ENCODE measurements at regions not wholly inside any gene's neighbourhood (a gene's known extent, or its start where the extent isn't known, plus 50 kb on each side); places are given as distances from the start of the nearest gene placed in this dataset.
"Not testable (repeated sequence)": the region's sequence is repeated elsewhere in the genome, so short reads cannot be mapped to it uniquely, and the experiment has no call there.

DNA sequence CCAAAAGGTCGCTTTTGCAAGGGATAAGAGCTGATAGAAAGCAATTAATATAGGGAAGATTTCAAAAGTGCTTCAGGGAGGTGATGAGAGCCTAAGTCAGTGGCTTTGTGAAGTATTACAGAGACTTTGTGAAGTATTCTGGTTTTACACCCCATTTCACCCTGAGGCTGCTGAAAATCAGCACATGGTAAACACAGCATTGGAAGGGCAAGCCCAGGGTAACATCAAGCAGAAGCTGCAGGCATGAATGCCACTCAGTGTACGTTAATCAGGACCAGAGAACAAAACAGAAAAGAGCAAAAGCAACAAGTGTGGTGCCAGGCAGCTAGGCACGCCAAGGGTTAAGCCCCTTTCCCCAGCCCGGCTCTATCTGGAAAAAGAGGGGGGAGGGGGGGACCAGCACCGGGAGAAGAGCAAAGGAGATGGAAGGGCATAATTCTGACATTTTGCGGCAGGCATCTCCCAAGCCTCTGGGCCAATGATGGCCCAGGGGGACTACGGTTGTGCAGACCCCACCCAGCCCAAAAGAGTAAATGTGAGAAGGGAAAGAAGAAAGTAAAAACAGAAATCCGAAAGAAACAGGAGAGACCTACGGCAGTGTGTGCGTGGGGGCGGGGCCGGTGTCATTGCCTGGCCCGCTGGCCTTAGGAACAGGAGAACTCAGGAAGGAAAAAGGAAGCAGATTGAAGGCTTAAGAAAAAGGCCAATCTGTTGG, 58.9 kb downstream of the DHRS2 start:
- in situ Hi-C loops (cut with MboI; ENCODE audit: low sequenced_read_pairs), result no loop called here

DNA sequence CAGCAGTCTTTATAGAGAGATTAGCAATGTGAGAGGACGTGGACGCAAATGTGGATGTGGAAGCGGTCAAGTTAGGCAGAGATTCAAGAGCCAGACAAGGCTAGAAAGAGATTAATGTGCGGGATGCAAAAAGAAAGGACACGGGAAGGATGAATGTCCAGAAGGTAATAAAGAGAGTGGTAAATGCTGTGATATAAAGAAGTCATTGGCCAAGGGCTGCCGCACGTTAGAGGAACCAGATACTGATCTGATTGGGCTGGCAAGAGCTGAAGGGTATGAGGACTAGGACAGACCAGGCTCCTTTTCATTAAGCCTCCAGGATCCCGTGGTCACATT, 59.5 kb downstream of the DHRS2 start:
- in situ Hi-C loops (cut with MboI; ENCODE audit: low sequenced_read_pairs), result no loop called here

DNA sequence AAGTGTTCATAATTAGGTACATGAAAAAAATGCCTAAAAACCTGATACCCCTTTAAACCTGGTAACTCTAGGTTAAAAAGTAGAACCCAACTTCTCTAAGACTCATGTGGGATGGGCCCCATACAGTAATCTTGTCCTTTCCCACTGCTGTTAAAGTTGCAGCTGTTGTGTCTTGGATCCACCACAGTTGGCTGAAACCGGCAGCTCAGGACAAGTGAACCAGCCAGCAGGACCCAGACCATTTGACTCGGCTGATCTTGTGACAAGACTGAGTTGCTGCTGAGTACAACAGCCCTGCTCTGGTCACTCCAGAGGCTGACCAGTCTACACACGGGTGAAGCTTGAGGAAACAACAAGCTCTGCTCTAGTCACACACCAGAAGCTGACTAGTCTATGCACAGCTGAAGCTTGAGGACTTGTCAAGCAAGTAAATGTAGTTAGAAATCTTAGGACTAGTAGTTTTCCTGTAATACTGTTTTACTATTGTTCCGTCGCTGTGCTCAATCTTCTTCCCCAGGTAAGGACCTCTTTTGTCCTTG, 60.6 kb downstream of the DHRS2 start:
- in situ Hi-C loops (cut with MboI; ENCODE audit: low sequenced_read_pairs), result no loop called here

GRCh38 chr14:23697680-23698079, 61.5 kb downstream of the DHRS2 start:
- in situ Hi-C loops (cut with MboI; ENCODE audit: low sequenced_read_pairs), result no loop called here

DNA sequence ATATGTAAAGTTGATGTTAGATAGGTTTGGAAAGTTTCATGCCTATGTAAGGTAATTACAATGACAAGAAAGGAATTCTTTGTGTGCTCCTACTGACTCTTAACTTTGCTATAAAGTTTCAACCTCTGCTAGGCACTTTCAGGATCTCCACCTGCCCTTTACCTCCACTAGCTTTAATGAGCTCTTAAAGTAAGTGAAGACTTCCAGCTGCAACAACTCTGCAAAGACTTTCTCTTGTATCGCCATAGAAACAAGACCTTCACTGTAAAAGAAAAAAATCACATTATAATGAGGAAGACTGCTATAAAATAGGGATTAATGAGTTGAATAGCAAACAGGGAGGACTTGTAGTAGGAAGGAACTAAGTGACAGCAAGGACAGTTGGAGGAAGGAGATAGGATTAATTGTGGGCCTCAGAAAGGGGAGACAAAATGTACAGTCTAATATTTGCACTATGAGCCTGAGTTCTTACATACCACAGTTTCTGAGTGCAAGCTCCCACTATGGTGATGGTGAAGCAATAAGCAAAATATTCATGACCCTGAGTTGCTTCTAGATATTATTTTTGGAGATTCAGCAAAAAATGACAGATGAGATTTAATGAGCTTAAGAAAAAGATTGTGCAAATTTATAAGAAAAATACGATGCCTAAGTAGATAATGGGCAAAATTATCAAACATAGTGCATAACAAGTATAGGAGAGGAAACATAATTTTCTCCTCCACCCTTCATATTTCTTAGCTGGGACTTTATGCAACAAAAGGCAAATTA, 66.7 kb downstream of the DHRS2 start:
- in situ Hi-C loops (cut with MboI; ENCODE audit: low sequenced_read_pairs), result no loop called here

DNA sequence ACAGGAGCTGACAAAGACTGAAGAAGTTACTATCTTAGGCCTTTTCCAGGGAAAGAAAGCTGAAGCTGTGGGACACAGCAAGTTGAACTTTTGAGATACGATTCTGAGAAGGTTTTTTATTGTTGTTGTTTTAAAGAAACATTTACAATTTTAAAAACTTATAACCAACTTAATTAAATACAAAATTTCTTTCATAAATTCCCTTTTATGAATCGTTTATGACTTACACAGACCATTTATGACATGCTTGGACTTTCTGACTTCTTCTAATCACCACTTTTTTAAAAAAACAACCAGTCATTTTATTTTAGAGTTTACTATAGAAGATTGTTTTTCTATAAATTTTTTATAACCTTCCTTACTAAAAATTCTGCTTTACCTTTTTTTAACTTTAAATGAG, 68.7 kb downstream of the DHRS2 start:
- in situ Hi-C loops (cut with MboI; ENCODE audit: low sequenced_read_pairs), result no loop called here

DNA sequence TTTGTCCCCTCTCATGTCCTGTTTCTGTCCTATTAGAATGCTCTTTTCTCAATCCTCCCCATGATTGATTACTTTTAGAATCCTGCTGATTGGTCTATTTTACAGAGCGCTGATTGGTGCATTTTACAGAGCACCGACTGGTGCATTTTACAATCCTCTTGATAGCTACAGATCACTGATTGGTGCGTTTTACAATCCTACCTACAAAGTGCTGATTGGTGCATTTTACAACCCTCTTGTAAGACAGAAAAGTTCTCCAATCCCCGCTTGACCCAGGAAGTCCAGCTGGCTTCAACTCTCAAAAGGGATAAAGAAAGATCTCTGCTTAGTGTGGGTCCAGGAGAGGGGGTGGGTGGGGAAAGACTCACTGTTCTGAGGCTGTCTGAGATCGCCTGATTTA, 71.3 kb downstream of the DHRS2 start:
- in situ Hi-C loops (cut with MboI; ENCODE audit: low sequenced_read_pairs), result no loop called here

- in situ Hi-C loops (cut with MboI; ENCODE audit: low sequenced_read_pairs), result no loop called here
Measured at GRCh38 chr14:23708343-23708742, 72.2 kb downstream of the DHRS2 start.

DNA sequence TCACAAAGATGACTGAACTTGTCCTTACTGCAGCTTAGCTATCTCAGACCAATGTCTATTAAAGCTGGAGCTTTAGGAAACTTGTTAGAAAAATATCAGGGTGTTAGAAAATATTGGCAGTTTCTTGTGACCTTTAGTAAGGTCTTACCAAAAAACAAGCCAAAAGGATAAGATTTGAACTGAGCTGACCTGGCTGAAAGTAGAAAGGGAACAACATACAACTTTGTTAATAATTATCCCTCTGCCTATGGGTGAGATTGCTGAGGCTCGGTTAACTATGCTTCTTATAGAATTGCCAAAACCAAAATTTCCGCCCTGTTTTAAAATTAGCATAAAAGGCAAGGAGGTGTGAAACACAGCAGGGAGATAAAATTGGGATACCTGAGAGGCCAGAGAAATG, 73.8 kb downstream of the DHRS2 start:
- in situ Hi-C loops (cut with MboI; ENCODE audit: low sequenced_read_pairs), result no loop called here

DNA sequence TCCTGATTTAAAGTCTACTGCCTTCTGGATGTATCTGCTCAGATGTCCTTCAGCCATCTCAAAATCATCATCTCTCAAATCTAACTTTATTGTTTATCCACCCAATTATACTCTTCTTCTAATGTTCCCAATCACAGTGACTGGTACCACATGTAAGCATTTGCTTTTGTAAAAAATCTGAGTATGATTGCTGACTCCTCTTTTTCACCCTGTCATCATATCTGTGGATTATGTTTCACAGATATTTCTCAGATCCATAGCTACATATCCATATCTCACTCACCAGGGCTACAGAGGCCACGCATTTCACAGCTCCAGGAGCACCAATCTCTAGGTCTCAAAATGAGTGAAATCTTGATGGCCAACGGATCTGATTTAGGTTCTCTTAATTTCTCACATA, 76.1 kb downstream of the DHRS2 start:
- in situ Hi-C loops (cut with MboI; ENCODE audit: low sequenced_read_pairs), result no loop called here

GRCh38 chr14:23719225-23719985, 83.2 kb downstream of the DHRS2 start:
- in situ Hi-C loops (cut with MboI; ENCODE audit: low sequenced_read_pairs), result no loop called here

DNA sequence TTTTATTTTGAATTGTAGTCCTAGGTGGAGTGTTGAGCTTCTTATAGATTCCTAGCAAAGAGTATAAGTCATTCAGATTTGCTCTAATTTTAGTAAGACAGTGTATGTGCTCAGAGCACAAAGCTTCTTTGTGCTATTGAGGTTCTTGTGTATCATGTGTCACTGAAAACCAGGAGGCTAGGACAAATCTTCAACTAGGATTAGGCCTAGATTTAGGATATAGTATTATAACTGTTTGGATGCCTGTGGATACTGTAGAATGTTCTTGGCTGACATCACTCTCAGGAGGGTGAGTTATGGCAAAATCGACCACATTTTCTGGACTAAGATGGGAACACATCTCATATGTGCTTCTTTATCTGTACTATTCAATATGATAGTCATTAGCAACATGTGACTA, 86.5 kb downstream of the DHRS2 start:
- in situ Hi-C loops (cut with MboI; ENCODE audit: low sequenced_read_pairs), result no loop called here

- in situ Hi-C loops (cut with MboI; ENCODE audit: low sequenced_read_pairs), result no loop called here
Measured at GRCh38 chr14:23723911-23724310, 87.7 kb downstream of the DHRS2 start.

GRCh38 chr14:23725528-23725927, 89.4 kb downstream of the DHRS2 start:
- in situ Hi-C loops (cut with MboI; ENCODE audit: low sequenced_read_pairs), result no loop called here

DNA sequence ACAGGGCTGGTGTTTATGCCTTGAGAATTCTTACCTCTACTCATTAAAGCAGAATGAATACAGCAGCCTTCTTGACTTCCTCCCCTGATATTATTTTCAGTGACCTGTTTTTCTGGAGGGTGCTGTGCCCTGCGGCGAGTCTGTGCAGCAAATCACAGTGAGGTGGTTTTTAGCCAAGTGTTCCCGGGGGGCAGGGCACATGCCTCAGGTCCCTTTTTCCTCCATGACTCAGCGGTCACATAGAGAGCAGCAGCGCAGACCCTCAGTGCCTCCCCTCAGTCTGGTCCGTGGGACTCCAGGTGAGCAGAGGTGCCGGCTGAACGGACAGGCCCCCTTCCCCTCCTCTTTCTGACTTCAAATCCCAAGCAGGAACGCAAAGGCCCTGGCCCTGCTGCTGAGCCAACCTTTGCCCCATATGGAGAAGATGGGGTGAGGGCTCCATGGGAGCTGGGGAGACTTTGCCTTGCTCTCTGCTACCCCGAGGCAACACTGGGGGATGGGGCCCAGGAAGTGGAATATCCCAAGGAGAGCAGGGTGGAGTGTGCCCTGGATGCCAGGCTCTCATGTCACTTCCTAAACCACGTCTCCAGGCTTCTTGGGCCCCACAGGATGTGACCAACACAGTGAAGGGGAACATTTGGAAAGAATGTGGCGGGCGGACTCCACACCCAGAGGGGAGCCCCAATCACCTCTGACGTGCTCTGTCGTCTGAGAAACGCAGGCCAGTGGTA, 90.0 kb downstream of the DHRS2 start:
- in situ Hi-C loops (cut with MboI; ENCODE audit: low sequenced_read_pairs), result no loop called here

- in situ Hi-C loops (cut with MboI; ENCODE audit: low sequenced_read_pairs), result no loop called here
Measured at GRCh38 chr14:23727566-23728335, 91.6 kb downstream of the DHRS2 start.

DNA sequence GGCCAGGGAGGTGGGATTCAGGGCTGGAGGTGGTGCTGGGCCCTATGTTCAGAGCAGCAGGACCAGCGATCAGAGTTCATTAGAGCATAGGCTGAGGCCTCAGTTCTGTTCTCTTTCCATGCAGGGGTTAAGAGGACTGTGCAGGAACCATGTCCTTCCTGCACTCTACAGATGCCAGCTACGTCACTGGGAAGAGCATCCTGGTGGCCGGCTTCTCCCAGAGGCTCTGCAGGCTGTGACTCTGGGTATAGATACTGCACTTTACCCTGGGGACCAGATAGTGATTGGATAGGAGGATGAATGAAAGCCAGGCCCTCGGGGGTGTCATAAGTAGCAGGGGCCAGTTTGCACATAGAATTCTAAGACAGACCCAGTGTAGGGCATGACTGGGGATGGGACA, 92.6 kb downstream of the DHRS2 start:
- in situ Hi-C loops (cut with MboI; ENCODE audit: low sequenced_read_pairs), result no loop called here

- in situ Hi-C loops (cut with MboI; ENCODE audit: low sequenced_read_pairs), result loop anchor here (10.0 kb wide), 1 partner anchor 185 kb away; no protein-coding TSS in a partner anchor
Measured at GRCh38 chr14:23729720-23730387, 93.7 kb downstream of the DHRS2 start.

DNA sequence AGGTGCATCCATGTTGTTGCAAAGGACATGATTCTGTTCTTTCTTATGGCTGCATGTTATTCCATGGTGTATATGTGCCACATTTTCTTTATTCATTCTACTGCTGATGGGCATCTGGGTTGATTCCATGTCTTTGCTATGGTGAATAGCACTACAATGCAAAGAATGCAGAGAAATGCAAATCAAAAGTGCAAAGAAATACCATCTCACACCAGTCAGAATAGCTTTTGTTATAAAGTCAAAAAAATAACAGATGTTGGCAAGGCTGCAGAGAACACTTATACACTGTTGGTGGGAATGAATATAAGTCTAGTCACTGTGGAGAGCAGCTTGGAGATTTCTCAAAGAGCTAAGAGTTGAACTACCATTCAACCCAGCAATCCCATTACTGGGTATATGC, 99.2 kb downstream of the DHRS2 start:
- in situ Hi-C loops (cut with MboI; ENCODE audit: low sequenced_read_pairs), result loop anchor here (10.0 kb wide), 1 partner anchor 179 kb away; no protein-coding TSS in a partner anchor

DNA sequence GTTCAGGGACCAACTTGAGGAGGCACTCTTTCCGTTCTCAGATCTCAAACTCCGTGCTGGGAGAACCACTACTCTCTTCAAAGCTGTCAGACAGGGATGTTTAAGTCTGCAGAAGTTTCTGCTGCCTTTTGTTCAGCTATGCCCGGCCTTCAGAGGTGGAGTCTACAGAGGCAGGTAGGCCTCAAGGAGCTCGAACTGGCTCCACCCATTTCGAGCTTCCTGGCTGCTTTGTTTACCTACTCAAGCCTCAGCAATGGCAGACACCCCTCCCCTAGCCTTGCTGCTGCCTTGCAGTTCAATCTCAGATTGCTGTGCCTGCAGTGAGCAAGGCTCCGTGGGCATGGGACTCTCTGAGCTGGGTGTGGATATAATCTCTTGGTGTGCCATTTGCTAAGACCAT, 108.2 kb downstream of the DHRS2 start:
- in situ Hi-C loops (cut with MboI; ENCODE audit: low sequenced_read_pairs), result not testable (repeated sequence)

Measured in HL-60/S4 treated with retinoic acid at 250 ng/mL for 4 days and 3 days (cell line).